Fibroblast of skin of left quadriceps (primary cell): ENCODE measurements at regions not wholly inside any gene's neighbourhood (a gene's known extent, or its start where the extent isn't known, plus 50 kb on each side); places are given as distances from the start of the nearest gene placed in this dataset.
A peak's percentile ranks its signal among the peaks of the same experiment; 100 is the strongest.
"Not testable (repeated sequence)": the region's sequence is repeated elsewhere in the genome, so short reads cannot be mapped to it uniquely, and the experiment has no call there.

ENCODE experiments used
- DNase-seq, 2 experiments: peaks; one replicate each; pipeline ENCODE4 v3.0.0-alpha.2; 2013; ENCODE audit warnings: low read depth in 2 of 2

DNA sequence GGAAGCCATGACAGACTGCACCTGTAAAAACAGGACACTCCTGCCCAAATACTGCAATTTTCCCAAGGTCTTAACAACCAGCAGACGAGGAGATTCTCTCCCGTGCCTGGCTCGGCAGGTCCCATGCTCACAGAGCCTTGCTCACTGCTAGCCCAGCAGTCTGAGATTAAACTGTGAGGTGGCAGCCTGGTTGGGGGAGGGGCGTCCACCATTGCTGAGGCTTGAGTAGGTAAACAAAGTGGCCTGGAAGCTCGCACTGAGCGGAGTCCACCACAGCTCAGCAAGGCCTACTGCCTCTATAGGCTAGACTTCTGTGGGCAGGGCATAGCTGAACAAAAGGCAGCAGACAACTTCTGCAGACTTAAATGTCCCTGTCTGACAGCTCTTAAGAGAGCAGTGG is 80.3 kb downstream of the ANXA5 start:
- DNase-seq, result not testable (repeated sequence)

DNA sequence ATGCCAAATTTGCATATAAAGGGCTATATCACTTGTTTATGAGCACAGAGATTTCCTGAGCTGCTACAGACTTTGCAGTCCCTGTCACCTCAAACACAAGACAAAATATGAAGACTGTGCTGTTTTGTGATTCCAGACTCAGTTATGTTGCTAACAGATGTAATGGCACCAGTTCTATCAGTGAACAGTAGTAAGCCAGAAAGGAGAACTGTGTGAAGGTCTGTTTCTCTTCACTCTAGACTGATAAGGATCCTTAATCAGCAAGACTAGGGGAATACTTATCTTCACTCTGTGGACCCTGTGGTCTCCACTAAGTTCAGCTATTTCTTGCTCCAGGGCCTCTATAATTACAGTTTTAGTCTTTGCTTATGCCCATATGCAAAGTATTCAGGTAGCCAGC is 82.7 kb downstream of the ANXA5 start:
- no peak for DNase-seq

DNA sequence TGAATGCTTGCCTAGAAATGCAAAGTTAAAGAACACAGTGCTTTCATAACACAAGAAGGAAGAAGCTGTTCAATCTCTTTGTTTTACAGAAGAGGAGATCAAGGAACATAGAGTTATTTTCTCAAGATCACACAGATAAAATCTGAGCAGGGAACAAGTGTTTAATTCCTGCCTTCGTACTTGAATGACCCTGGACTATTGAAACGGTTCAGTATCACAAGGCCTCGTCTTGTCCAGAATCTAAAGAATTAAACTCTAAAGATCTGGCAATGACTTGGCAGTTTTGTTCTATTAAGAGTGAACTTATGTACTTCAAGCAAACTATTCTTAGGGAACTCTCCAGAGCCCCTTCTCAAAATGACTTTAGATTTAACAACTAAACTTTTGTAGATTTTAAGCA is 97.7 kb downstream of the ANXA5 start:
- no peak for DNase-seq

DNA sequence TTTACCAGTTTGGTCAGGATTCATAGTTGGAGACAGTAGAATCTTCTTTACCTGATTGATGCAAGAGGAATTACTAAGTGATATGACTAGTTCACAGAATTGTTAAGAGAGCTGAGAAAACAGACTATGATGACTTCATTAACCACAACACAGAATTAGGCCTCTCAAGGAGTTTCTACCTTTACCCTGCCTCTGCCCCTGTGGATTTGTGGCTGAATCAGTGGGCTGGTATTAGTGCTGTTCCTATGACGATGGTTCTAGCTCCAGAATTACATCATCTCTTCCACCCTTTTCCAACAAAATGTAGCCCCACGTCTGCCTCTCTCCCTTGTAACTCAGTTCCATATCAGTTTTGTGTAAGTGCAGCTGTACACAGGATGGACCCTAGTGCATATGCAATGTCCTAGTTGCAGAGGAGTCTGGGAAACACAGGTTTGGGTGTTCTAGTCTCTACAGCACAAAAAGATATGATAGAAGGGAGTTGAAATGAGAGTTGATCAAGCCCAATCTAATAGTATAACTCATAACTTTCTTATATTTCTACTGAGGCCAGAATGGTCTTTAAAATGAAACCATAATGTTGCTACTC is 99.3 kb downstream of the ANXA5 start:
- peak; percentile 15 to 21 for DNase-seq

DNA sequence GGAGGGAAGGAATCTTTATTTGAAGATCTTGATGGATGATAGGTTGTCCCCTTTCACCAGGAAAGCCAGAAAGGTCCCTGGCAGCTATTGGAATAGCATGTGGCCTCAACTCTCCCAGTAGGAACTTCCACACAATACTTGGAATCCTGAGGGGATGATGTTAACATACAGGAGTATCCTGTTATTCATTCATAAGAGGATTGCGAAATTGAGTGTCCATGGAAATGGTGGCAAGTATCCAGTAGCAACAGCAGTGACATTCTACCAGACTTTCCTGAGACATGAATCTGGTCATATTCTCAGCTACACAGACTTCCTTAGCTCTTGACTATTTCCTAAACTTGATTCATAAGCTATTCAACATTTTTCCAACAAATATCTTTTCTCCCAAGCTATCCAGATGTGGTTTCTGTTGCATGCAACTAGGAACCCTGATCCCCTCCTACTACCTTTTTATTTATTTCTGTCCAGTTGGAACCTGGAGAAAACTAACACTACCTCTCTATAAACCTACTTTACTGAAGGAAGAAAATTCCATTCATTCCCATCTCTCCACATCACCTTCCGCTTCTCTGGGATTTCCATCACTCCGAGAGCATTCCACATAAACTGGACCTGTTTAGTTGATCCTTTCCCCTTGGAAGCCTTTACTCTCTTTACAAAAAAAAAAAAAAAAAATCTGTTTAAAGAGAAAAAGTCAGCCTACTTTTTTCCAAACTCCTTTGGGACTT is 101.8 kb downstream of the ANXA5 start:
- peak; percentile 32 to 35 for DNase-seq

DNA sequence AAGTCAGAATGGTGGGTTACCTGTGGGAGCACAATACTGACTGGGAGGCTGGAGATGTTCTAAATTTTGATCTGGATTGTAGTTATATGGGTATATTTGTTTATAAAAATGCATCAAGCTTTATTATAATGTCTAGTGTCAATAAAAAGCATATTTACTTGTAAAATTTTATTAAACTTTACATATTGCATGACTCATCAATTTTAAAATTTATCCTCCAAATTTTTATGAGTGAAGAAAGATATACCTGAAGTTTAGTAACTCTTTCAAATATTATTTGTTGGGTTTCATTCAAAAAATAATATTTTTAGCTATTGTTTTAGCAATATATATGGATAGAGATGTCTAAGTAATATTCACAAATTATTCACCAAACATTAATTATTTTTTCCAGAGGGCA is 103.0 kb downstream of the ANXA5 start:
- no peak for DNase-seq

DNA sequence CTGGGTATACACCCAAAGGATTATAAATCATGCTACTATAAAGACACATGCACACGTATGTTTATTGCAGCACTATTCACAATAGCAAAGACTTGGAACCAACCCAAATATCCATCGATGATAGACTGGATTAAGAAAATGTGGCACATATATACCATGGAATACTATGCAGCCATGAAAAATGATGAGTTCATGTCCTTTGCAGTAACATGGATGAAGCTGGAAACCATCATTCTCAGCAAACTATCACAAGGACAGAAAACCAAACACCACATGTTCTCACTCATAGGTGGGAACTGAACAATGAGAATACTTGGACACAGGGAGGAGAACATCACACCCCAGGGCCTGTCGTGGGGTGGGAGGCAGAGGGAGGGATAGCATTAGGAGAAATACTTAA is 104.5 kb downstream of the ANXA5 start:
- DNase-seq, result not testable (repeated sequence)

DNA sequence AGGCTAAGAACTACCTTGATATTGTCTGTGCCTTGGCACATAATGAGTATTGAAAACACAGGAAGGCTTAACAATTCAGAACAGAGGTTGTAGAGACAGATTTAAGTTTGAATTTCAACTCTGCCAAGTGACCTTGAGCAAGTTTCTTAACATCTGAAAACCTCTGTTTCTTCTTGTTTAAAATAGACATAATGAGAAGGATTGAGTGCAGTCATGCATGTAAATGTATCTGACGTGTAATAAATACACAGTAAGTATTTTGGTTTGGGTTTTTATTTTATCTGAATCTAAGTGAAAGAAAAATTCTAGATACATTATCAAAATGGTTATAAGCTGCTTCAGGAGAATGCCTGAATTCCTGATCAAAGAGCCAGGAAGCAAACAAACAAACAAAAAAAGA is 111.9 kb downstream of the ANXA5 start:
- no peak for DNase-seq

DNA sequence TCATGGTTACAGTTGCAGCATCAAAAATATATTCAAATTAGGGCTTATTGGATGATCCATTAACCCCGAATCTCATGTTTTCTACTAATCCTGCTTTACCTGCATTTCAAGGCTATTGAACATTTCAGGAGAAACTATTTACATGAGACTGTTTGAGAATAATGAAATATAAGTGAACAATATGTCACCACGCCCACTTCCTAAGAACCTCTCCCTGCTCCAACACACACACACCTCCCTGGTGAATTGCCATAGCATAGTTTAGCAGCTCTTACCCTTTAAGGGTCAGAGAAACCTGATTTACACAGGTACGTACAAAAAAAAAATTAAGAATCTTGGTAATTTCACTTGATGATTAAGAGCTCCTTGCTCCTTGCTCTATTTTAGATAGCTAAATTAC is 113.4 kb downstream of the ANXA5 start:
- DNase-seq, result no peak

DNA sequence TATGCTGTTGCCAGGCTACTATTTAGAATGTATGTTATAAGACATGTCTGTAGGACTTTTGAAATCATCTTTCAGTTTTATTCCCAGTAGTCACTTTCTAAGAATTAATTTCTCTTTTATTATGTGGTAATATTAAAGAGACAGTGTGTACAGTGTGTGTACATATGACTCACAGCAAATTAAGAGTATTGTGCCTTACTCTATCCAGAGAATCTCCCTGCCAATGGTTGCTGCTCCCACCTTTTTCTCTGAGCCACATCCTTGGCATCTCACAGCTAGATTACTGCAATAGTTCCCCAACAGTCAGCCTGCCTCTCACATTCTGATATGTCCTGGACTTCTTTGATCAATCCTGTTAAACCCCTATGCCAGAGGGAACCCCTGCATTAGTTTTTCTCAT is 114.5 kb downstream of the ANXA5 start:
- no peak for DNase-seq

DNA sequence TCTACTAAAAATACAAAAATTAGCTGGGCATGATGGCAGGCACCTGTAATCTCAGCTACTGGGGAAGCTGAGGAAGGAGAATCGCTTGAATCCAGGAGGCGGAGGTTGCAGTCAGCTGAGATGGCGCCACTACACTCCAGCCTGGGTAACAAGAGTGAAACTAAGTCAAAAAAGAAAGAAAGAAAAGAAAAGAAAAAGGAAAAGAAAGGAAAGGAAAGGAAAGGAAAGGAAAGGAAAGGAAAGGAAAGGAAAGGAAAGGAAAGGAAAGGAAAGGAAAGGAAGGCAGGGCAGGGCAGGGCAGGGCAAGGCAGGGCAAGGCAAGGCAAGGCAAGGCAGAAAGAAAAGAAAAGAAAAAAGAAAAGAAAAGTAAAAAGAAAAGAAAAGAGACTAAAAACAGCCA is 121.4 kb downstream of the ANXA5 start:
- not testable (repeated sequence) for DNase-seq

DNA sequence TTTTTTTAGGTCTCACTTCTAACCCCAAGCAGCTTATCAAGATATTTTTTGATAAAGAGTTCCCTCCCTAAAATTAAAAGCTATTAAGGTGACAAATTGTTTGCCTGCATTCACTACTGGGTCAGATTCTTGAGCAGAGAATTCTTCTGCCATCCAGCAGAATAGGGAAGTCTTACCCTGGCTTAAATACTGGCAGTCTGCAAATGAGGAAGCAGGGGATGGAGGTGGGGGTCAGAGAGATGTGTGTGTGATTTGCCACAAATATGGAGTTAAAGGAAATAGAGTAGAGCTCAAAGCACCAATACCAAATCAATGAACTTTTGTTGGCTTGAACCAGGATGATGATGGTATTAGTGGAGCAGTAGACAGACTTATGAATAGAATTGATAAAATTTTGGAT is 122.2 kb downstream of the ANXA5 start:
- DNase-seq, result no peak

DNA sequence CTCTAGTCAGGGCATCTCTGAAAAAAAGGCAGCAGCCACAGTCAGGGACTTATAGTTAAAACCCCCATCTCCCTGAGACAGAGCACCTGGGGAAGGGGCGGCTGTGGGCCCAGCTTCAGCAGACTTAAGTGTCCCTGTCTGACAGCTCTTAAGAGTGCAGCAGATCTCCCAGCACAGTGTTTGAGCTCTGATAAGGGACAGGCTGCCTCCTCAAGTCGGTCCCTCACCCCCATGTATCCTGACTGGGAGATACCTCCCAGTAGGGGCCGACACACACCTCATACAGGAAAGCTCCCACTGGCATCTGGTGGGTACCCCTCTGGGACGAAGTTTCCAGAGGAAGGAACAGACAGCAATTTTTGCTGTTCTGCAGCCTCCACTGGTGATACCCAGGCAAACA is 129.0 kb downstream of the ANXA5 start:
- no peak for DNase-seq

DNA sequence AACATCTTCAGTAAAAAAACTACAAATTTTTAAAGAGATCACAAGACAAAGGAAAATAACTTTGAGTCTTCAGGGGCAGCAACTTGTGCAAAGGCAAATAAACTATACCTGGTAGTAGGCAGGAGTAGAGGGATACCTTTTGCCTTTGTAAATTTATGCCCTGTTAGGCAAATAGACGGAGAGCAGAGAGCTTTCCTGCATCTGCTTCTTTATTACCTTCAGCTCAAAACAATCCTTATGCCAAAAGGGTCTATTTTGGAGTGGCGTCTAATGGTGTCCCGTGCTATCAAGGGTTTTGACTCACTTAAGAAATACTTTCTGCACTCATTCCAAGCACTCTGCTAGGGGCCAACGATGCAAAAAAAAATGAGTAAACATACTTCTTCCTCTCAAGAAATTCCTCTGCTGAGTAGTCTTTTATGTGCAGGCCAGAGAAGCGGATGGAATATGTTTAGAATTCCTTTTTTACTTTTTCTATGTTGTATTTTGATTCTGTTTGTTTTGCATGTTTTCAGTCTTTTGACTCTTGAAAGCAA is 131.9 kb downstream of the ANXA5 start:
- DNase-seq, result no peak

DNA sequence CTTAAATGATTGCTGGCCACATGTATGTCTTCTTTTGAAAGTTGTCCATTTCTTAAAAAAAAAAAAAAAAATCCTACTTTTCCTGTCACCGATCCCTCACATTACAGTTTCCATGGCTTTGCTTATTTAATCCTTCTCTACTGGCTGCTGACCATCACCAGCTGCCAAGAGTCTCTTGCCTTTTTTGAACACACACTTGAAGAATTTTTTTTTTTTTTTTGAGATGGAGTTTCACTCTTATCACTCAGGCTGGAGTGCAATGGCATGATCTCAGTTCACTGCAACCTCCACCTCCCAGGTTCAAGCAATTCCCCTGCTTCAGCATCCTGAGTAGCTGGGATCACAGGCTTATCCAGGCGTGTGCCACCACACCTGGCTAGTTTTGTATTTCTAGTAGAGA is 134.0 kb downstream of the ANXA5 start:
- no peak for DNase-seq

DNA sequence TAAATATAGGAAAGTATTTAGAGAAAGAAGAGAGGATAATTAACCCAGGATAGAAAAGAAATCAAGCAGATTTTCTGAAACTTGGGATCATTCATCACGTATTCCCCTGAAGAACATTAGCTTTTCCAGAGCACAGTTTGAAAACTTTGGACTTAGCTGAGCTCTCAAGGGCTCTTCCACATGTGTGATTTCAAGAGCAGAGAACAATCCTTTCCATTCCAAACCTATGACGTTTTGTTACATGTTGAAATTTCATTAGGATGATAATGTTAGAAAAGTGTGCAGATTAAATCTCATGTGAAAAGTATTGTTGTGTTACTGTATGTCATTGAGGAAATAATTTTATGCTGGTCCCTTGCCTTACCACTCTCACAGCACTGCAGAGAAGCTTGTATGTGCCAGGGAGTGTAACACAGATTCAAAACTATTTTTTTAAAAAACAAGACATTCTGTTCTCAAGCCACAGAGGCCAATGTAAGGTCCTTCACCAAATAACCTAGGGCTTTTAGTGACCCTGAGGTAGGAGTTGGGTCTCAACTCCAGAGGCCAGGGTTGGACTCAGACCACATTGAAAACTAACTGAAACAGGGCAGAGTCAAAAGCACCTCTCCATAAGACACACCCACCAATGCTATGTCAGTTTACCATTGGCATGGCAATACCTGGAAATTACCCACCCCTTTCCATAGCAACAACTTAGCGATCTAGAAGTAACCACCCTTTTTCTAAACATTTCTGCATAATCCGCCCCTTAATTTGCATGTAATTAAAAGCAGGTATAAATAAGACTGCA is 141.3 kb downstream of the ANXA5 start:
- peak; percentile 5 to 12 for DNase-seq

DNA sequence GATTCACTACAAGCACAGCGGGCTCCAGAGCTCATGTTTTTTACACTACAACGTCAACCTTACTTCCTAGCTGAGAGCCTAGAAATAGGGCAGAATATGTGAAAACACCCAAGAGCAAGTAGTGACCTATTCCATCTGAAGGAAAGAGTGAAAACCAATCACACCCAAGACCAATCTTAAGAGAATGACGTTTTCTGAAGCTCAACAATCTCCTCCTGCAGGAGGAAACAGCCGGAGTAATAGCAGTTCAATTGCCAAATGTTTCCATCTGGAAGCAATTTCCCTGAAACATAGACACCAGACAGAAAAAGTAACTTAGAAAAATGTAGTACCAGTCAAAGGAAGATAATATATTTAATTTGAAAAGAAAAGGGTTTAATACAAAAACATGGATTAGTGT is 142.4 kb downstream of the ANXA5 start:
- peak; percentile 39 to 45 for DNase-seq

DNA sequence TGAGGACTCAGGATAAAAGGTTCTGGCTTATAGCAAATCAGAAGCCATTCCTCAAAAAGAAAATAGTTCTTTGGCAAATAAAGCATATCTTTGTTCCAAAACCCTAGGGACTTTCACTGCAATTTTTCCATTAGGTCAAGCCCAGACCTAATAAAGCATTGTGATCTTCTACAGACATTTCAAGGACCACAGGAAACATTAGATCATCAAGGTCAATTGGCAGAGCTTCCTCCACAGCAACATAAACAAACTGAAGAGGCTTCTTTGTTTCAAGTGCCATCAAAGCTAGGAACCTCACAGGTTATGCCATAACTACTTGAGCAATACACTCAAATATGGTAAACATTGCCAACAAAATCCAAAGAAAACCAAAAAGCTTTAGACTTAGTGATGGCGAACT is 144.9 kb downstream of the ANXA5 start:
- no peak for DNase-seq

DNA sequence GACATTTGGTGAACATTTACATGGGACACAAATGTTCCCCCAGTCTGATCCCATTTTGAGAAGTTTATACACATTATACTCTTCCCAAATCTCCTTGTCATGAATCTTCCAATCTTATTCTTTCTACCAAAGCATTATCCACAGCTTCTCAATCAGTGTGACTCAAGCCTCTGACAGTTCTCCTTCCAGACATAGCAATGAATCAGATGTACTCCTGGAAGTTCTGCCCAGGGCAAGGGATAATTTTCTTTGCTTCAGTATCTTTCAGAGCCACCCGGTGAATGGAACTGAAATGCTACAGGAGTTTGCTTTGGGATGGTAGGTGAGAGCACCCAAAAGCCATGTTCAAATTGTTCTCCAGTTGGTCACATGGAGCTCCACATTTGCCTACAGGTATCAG is 145.5 kb downstream of the ANXA5 start:
- DNase-seq, result no peak

DNA sequence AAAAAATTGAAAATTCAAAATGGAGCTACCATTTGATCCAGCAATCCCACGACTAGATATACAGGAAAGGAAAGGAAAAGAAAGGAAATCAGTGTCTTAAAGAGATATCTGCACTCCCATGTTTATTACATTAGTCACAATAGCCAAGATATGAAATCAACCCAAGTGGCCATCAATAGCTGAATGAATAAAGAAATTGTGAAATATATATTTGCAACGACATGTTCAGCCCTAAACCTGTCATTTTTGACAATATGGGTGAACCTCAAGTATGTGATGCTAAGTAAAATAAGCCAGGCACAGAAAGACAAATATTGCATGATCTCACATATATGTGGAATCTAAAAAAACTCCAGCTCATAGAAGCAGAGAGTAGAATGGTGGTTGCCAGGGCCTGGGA is 155.1 kb downstream of the ANXA5 start:
- DNase-seq, result no peak

DNA sequence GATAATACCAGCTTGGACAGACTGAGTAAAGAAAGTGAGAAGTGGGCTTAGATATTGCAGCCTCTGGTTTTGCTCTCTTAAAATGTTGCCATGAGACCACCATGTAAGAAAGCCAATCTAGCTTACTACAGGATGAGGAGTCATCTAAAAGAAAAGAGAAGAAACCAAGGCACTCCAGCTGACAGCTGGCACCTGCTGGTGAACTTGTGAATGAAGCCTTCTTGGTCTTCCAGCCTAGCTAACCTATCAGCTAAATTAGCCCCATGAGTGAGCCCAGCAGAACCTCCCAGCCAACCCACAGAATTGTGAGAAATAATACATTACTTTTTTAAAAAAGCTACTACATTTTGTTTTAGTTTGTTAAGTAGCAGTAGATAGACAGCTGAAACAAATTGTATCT is 154.5 kb upstream of the QRFPR start:
- DNase-seq, result no peak

DNA sequence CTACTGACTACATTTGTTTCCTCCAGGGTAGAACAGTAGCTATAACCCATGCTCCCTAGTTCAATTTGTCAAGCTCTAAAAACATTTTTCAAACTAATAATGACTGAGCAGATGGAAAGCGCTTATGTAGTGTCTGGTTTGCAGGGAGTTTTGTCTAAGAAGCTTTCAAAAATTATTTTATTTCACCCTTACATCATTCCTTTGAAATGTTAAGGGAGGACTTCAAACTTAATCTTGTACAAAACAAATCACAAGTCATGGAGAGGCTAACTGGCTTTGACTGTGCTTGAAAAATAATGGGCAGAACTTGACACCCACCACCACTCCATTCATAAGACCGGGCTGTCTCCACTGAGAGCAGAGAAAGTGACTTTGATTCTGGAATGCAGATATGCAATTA is 153.4 kb upstream of the QRFPR start:
- DNase-seq, result no peak

DNA sequence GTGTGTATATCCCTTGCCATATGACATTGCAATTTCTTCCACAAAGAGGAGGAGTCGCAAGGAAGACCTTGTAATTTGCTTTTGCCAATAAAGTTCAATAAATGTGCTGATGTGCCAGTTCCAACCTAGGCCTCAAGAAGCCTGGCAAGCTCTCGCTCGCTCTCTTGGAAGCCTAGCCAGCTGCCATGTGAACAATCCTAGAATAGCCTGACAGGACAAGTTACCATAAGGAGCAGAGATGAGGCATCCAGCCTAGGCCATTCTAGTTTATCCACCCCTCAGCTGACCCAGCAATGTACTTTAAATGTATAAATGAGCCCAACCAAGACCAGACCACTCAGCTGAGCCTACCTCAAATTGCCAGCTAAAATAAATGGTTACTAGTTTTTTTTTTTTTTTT is 145.7 kb upstream of the QRFPR start:
- DNase-seq, result no peak
